ENCODE measurements at regions not wholly inside any gene's neighbourhood (a gene's known extent, or its start where the extent isn't known, plus 50 kb on each side); places are given as distances from the start of the nearest gene placed in this dataset.
"Not testable (repeated sequence)": the region's sequence is repeated elsewhere in the genome, so short reads cannot be mapped to it uniquely, and the experiment has no call there.

GRCh38 chr16:33844533-33844932 is 385.1 kb downstream of the TP53TG3F start:
- TF ChIP-seq CTCF (IDR thresholded peaks at IDR 0.05; ENCODE audit: low read depth, low read length) = peak; percentile 15
- not testable (repeated sequence) for TF ChIP-seq EZH2phosphoT487 (IDR thresholded peaks at IDR 0.05; ENCODE audit: low read depth)
